HEK293 (cell line): ENCODE measurements at regions not wholly inside any gene's neighbourhood (a gene's known extent, or its start where the extent isn't known, plus 50 kb on each side); places are given as distances from the start of the nearest gene placed in this dataset.

ENCODE experiments used
- CTCF ChIA-PET: fragments of 350-600 bp; formaldehyde crosslinking; extraction: SDS; loops from one replicate; lab custom pipeline; 2021; ENCODE audit warnings: antibody characterized with exemption; lab: Yijun Ruan, JAX
- POLR2A ChIA-PET: fragments of 300-600 bp; formaldehyde crosslinking; extraction: SDS; loops from one replicate; lab custom pipeline; 2020; ENCODE audit warnings: antibody characterized with exemption, inconsistent platforms; lab: Yijun Ruan, JAX
- H3K27ac ChIP-seq: fragments of 200-500 bp; sonication (Bioruptor generic); 2 replicates; pipeline ENCODE4 v1.5.1; 2014; ENCODE audit warnings: low read depth, low read length, control low read depth, inconsistent platforms; ENCODE audit errors: extremely low read depth
- H3K36me3 ChIP-seq, 2 experiments: fragments of 200-500 bp in 1 of 2; sonication (Bioruptor generic) in 1 of 2; 1 replicate in 1 of 2; 2 replicates in 1 of 2; pipeline ENCODE4 v1.5.1; 2014 to 2017; ENCODE audit warnings: inconsistent platforms in 2 of 2, low read length in 2 of 2; ENCODE audit not compliant: control insufficient read depth in 2 of 2, insufficient read depth in 1 of 2
- H3K4me1 ChIP-seq: fragments of 200-500 bp; sonication (Bioruptor generic); 2 replicates; pipeline ENCODE4 v1.5.1; 2014; ENCODE audit warnings: mild to moderate bottlenecking, low read length, inconsistent platforms; ENCODE audit not compliant: control insufficient read depth, insufficient read depth
- H3K4me3 ChIP-seq: 2 replicates; pipeline ENCODE4 v1.5.1; 2011; ENCODE audit warnings: low read depth, mild to moderate bottlenecking, control low read depth, low read length, moderate library complexity
- H3K9me3 ChIP-seq: fragments of 200-500 bp; sonication (Bioruptor generic); 2 replicates; pipeline ENCODE4 v1.5.1; 2014; ENCODE audit warnings: low read depth, low read length, inconsistent platforms; ENCODE audit not compliant: control insufficient read depth, insufficient read depth
- GLI4 ChIP-seq: fragments of 450-650 bp; formaldehyde crosslinking; IDR thresholded peaks from 2 replicates; pipeline ENCODE4 v1.5.1; 2016; ENCODE audit warnings: missing biosample characterization, missing genetic modification characterization
- KLF7 ChIP-seq: fragments of 450-650 bp; formaldehyde crosslinking; IDR thresholded peaks from 2 replicates; pipeline ENCODE4 v1.5.1; 2016; ENCODE audit warnings: missing biosample characterization, missing genetic modification characterization, borderline replicate concordance
- OSR2 ChIP-seq: fragments of 450-650 bp; formaldehyde crosslinking; IDR thresholded peaks from 2 replicates; pipeline ENCODE4 v1.5.1; 2016; ENCODE audit warnings: missing biosample characterization, missing genetic modification characterization
- OVOL3 ChIP-seq: fragments of 450-650 bp; formaldehyde crosslinking; IDR thresholded peaks from 2 replicates; pipeline ENCODE4 v1.5.1; 2016; ENCODE audit warnings: missing biosample characterization, missing genetic modification characterization
- REPIN1 ChIP-seq: fragments of 450-650 bp; formaldehyde crosslinking; IDR thresholded peaks from 2 replicates; pipeline ENCODE4 v1.5.1; 2017; ENCODE audit warnings: missing biosample characterization, missing genetic modification characterization, low read depth
- ZBTB1 ChIP-seq: fragments of 450-650 bp; formaldehyde crosslinking; IDR thresholded peaks from 2 replicates; pipeline ENCODE4 v1.5.1; 2016; ENCODE audit warnings: missing biosample characterization, missing genetic modification characterization
- ZFP37 ChIP-seq: fragments of 450-650 bp; formaldehyde crosslinking; IDR thresholded peaks from 2 replicates; pipeline ENCODE4 v1.5.1; 2016; ENCODE audit warnings: missing biosample characterization, missing genetic modification characterization
- ZNF10 ChIP-seq: fragments of 450-650 bp; formaldehyde crosslinking; IDR thresholded peaks from 2 replicates; pipeline ENCODE4 v1.5.1; 2017; ENCODE audit warnings: missing biosample characterization, missing genetic modification characterization
- ZNF112 ChIP-seq: fragments of 450-650 bp; formaldehyde crosslinking; IDR thresholded peaks from 2 replicates; pipeline ENCODE4 v1.5.0; 2017; ENCODE audit warnings: missing biosample characterization, missing genetic modification characterization
- ZNF341 ChIP-seq: fragments of 450-650 bp; formaldehyde crosslinking; IDR thresholded peaks from 2 replicates; pipeline ENCODE4; 2016; ENCODE audit warnings: low read depth, missing biosample characterization, missing genetic modification characterization
- ZNF626 ChIP-seq: fragments of 450-650 bp; sonication (Bioruptor Pico); formaldehyde crosslinking; IDR thresholded peaks from 2 replicates; pipeline ENCODE4 v1.5.1; 2018; ENCODE audit warnings: missing biosample characterization, missing genetic modification characterization, inconsistent platforms
- ZNF654 ChIP-seq: fragments of 450-650 bp; formaldehyde crosslinking; IDR thresholded peaks from 2 replicates; pipeline ENCODE4 v1.5.1; 2016; ENCODE audit warnings: low read depth, missing biosample characterization, missing genetic modification characterization
- ZNF776 ChIP-seq: fragments of 450-650 bp; formaldehyde crosslinking; IDR thresholded peaks from 2 replicates; pipeline ENCODE4 v1.5.0; 2017; ENCODE audit warnings: missing biosample characterization, missing genetic modification characterization, borderline replicate concordance
- ZSCAN16 ChIP-seq: fragments of 450-650 bp; formaldehyde crosslinking; IDR thresholded peaks from 2 replicates; pipeline ENCODE4 v1.5.1; 2016; ENCODE audit warnings: missing biosample characterization, missing genetic modification characterization
- ZXDB ChIP-seq: fragments of 450-650 bp; formaldehyde crosslinking; IDR thresholded peaks from 2 replicates; pipeline ENCODE4 v1.5.1; 2016; ENCODE audit warnings: missing biosample characterization, missing genetic modification characterization
- TF ChIP-seq, protein P1 (sequence below): fragments of 450-650 bp; formaldehyde crosslinking; IDR thresholded peaks from 2 replicates; pipeline ENCODE4 v1.5.1; 2016; ENCODE audit warnings: missing biosample characterization, missing genetic modification characterization, borderline replicate concordance
- TF ChIP-seq, protein P2 (sequence below): fragments of 450-650 bp; formaldehyde crosslinking; IDR thresholded peaks from 2 replicates; pipeline ENCODE4 v1.5.1; 2017; ENCODE audit warnings: missing biosample characterization, missing genetic modification characterization
- TF ChIP-seq, protein P3 (sequence below): fragments of 450-650 bp; formaldehyde crosslinking; IDR thresholded peaks from 2 replicates; pipeline ENCODE4 v1.5.1; 2016; ENCODE audit warnings: missing biosample characterization, missing genetic modification characterization, borderline replicate concordance

DNA sequence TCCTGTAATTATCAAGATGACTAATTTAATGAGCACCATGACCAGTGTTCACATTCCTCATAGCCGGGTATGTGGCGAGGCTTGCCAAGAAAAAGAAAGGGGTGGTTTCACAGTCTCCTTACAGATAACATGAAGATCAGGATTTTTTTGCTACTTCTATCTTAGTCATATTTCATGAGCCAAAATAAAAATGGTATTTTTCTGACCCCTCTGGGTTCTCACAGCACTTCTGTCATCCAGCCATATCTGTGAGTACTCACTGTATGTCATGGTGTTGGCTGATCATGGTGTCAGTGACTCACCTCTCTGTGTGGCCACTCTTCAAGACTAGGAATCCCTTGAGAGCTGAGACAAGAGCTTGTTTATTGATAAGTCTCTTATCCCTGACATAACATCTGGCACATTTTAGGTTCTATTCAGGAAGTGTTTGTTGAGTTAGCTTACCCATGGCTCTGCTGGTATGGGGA lies 130.5 kb upstream of the LMCD1 start:
- H3K27ac ChIP-seq: no peak overlapping the region
- no peaks in the 10 kb centered on the region for H3K9me3 ChIP-seq
- ChIA-PET CTCF (interaction anchor here (1.9 kb wide), 1 partner anchor 34 kb away, joined by 6 read pairs; no protein-coding TSS in a partner anchor), POLR2A (no interaction called here)
- H3K4me3 ChIP-seq: no peak overlapping the region
- H3K36me3 ChIP-seq: no peaks in the 10 kb centered on the region
- 0 out of 2 replicates have a peak, but pooled peaks cover 2% of the 10 kb centered on the region for H3K4me1 ChIP-seq
- TF ChIP-seq ZNF341 (no peak), ZFP37 (tag by site-specific recombination) (no peak), ZNF112 (no peak), ZNF10 (tag by site-specific recombination) (no peak), OVOL3 (tag by site-specific recombination) (no peak), ZNF654 (tag by site-specific recombination) (no peak)
- TF ChIP-seq, protein P1, sequence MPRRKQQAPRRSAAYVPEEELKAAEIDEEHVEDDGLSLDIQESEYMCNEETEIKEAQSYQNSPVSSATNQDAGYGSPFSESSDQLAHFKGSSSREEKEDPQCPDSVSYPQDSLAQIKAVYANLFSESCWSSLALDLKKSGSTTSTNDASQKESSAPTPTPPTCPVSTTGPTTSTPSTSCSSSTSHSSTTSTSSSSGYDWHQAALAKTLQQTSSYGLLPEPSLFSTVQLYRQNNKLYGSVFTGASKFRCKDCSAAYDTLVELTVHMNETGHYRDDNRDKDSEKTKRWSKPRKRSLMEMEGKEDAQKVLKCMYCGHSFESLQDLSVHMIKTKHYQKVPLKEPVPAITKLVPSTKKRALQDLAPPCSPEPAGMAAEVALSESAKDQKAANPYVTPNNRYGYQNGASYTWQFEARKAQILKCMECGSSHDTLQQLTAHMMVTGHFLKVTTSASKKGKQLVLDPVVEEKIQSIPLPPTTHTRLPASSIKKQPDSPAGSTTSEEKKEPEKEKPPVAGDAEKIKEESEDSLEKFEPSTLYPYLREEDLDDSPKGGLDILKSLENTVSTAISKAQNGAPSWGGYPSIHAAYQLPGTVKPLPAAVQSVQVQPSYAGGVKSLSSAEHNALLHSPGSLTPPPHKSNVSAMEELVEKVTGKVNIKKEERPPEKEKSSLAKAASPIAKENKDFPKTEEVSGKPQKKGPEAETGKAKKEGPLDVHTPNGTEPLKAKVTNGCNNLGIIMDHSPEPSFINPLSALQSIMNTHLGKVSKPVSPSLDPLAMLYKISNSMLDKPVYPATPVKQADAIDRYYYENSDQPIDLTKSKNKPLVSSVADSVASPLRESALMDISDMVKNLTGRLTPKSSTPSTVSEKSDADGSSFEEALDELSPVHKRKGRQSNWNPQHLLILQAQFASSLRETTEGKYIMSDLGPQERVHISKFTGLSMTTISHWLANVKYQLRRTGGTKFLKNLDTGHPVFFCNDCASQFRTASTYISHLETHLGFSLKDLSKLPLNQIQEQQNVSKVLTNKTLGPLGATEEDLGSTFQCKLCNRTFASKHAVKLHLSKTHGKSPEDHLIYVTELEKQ (tag by site-specific recombination): no peak

DNA sequence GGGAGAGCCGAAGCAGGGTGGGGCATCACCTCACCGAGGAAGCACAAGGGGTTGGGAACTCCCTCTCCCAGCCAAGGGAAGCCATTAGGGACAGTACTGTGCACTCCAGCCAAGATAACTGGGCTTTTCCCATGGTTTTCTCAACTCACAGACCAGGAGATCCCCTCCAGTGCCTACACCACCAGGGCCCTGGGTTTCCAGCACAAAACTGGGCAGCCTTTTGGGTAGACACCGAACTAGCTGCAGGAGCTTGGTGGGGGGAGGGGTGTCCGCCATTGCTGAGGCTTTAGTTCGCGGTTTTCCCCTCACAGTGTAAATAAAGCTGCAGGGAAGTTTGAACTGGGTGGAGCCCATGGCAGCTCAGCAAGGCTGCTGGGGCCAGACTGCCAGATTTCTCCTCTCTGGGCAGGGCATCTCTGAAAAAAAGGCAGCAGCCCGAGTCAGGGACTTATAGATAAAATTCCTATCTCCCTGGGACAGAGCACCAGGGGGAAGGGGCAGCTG lies 129.6 kb upstream of the LMCD1 start:
- Histone ChIP-seq H3K36me3 (no peaks in the 10 kb centered on the region), H3K4me1 (0 out of 2 replicates have a peak, but pooled peaks cover 2% of the 10 kb centered on the region), H3K27ac (no peak overlapping the region), H3K9me3 (no peaks in the 10 kb centered on the region), H3K4me3 (no peak overlapping the region)
- TF ChIP-seq REPIN1 (tag by site-specific recombination) (no peak), OSR2 (tag by site-specific recombination) (no peak), ZNF776 (tag by site-specific recombination) (no peak), ZBTB1 (tag by site-specific recombination) (no peak), ZNF626 (tag by site-specific recombination) (no peak), KLF7 (tag by site-specific recombination) (no peak), ZSCAN16 (tag by site-specific recombination) (no peak), GLI4 (tag by site-specific recombination) (no peak), ZXDB (no peak)
- TF ChIP-seq, protein P2, sequence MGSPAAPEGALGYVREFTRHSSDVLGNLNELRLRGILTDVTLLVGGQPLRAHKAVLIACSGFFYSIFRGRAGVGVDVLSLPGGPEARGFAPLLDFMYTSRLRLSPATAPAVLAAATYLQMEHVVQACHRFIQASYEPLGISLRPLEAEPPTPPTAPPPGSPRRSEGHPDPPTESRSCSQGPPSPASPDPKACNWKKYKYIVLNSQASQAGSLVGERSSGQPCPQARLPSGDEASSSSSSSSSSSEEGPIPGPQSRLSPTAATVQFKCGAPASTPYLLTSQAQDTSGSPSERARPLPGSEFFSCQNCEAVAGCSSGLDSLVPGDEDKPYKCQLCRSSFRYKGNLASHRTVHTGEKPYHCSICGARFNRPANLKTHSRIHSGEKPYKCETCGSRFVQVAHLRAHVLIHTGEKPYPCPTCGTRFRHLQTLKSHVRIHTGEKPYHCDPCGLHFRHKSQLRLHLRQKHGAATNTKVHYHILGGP: no peak
- TF ChIP-seq, protein P3, sequence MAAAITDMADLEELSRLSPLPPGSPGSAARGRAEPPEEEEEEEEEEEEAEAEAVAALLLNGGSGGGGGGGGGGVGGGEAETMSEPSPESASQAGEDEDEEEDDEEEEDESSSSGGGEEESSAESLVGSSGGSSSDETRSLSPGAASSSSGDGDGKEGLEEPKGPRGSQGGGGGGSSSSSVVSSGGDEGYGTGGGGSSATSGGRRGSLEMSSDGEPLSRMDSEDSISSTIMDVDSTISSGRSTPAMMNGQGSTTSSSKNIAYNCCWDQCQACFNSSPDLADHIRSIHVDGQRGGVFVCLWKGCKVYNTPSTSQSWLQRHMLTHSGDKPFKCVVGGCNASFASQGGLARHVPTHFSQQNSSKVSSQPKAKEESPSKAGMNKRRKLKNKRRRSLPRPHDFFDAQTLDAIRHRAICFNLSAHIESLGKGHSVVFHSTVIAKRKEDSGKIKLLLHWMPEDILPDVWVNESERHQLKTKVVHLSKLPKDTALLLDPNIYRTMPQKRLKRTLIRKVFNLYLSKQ (tag by site-specific recombination): no peak
- ChIA-PET CTCF (interaction anchor here (1.9 kb wide), 1 partner anchor 35 kb away, joined by 6 read pairs; no protein-coding TSS in a partner anchor), POLR2A (no interaction called here)
